Fibroblast of the aortic adventitia (primary cell): ENCODE measurements at regions not wholly inside any gene's neighbourhood (a gene's known extent, or its start where the extent isn't known, plus 50 kb on each side); places are given as distances from the start of the nearest gene placed in this dataset.
"Not testable (repeated sequence)": the region's sequence is repeated elsewhere in the genome, so short reads cannot be mapped to it uniquely, and the experiment has no call there.

Source experiments
- DNase-seq: peaks from one replicate; pipeline ENCODE4 v3.0.0-alpha.2; 2010; ENCODE audit warnings: low read depth
- H3K4me3 ChIP-seq: 2 replicates; pipeline ENCODE4 v1.5.1; 2011; ENCODE audit warnings: low read depth, mild to moderate bottlenecking, control low read depth, low read length, moderate library complexity
- TF ChIP-seq, protein P1 (sequence below): IDR thresholded peaks from 2 replicates; pipeline ENCODE4 v1.5.1; 2011; ENCODE audit warnings: mild to moderate bottlenecking, low read length, control low read depth, inconsistent platforms; ENCODE audit not compliant: insufficient read depth

DNA sequence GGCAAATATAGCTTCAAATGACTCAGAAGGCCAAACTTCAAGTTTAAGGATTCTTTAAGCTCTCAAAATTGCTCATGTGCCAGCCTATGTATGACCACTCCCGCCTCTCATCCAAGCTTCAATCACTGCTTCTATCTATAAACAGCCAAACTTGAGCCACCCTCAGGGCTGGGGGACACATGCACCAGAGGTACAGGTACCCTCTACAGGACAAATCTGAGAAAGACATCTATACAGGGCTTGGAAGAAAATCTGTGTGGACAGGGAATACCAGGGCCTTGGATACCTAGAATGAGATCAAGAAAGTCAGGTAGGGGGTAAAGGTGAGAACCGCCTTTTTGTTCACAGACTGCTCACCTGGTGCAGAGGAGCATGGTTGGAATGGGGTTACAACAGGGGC is 217.9 kb downstream of the ATPSCKMT start:
- H3K4me3 ChIP-seq: no peak overlapping the region
- TF ChIP-seq, protein P1, sequence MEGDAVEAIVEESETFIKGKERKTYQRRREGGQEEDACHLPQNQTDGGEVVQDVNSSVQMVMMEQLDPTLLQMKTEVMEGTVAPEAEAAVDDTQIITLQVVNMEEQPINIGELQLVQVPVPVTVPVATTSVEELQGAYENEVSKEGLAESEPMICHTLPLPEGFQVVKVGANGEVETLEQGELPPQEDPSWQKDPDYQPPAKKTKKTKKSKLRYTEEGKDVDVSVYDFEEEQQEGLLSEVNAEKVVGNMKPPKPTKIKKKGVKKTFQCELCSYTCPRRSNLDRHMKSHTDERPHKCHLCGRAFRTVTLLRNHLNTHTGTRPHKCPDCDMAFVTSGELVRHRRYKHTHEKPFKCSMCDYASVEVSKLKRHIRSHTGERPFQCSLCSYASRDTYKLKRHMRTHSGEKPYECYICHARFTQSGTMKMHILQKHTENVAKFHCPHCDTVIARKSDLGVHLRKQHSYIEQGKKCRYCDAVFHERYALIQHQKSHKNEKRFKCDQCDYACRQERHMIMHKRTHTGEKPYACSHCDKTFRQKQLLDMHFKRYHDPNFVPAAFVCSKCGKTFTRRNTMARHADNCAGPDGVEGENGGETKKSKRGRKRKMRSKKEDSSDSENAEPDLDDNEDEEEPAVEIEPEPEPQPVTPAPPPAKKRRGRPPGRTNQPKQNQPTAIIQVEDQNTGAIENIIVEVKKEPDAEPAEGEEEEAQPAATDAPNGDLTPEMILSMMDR: no peak
- DNase-seq: no peak

DNA sequence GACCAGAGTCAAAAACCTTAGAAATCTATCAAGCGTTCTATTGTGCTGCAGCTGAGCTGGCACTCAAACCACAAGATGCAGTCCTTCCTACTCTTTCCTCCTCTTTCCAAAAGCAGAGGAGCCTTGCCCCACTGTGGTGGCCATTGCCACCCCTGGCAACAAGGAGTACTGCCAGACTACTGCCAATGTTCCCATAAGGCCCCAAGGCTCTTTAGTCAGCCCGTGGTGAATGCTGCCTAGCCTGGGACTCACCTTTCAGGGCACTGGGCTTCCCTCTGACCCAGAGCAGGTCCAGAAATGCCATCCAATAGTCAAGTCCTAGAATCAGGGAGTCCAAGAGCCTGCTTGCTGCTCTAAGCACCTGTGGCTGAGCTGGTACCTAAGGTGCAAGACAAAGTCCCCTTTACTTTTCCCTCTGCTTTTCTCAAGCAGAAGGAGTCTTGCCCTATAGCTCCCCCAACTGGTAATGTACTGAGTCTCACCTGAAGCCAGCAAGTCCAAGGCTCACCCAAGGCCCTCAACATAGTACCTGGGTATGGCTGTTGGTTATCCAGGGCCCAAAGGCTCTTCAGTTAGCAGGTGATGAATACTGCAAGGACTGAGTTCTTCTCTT is 219.4 kb downstream of the ATPSCKMT start:
- no peak overlapping the region for H3K4me3 ChIP-seq
- peak; percentile 64 for DNase-seq
- TF ChIP-seq, protein P1: peak; percentile 55

DNA sequence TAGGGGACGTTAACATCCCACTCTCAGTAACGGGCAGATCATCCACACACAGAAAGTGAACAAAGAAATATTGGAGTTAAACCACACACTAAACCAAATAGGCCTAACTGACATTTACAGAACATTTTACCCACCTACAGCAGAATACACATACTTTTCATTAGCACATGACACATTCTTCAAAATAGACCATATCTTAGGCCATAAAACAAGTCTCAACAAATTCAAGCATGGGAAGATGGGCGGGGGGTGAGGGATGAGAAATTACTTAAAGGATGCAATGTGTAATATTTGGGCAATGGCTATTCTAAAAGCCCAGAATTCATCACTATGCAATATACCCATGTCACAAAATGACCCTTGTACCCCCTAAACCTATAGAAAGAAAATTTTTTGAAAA is 226.2 kb downstream of the ATPSCKMT start:
- TF ChIP-seq, protein P1: no peak
- H3K4me3 ChIP-seq: no peak overlapping the region
- DNase-seq: no peak

DNA sequence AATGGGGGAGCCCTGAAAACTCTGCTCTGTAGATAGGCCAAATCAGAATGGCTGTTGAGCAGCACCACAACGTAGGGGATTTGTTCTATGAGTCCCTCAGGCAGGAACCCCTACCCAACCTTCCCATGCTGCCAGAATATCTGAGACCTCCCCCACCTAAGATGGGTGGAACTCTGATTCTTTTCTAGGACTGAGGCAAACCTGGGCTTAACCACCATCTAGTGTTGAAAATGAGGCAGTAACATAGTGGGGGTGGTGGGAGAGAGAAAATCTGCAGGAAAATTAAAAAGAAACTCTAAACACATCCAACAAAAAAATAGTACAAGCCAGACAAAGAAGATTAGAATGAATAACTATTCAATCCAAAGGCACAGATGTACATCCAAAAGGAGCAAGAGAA is 228.4 kb downstream of the ATPSCKMT start:
- H3K4me3 ChIP-seq: no peak overlapping the region
- TF ChIP-seq, protein P1: peak; percentile 29
- DNase-seq: no peak

DNA sequence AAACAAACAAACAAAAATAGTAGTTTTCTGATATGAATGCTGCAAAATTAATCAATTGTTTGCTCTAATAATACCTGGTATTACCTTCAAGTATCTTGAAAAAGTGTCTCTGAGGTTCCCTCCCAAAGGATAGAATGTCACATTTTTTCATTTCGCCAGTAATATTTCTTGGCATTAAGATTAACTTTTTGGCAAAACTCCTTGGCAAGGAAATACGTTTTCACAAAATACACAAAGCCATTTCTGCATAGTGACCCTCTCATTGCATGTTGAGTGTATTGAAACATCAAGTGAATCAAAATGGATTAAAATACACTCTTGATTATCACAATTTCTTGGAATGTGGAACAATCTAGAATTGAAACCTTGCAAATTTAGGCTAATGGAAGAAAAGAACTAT is 230.5 kb downstream of the ATPSCKMT start:
- no peak overlapping the region for H3K4me3 ChIP-seq
- DNase-seq: peak; percentile 68
- TF ChIP-seq, protein P1: no peak

DNA sequence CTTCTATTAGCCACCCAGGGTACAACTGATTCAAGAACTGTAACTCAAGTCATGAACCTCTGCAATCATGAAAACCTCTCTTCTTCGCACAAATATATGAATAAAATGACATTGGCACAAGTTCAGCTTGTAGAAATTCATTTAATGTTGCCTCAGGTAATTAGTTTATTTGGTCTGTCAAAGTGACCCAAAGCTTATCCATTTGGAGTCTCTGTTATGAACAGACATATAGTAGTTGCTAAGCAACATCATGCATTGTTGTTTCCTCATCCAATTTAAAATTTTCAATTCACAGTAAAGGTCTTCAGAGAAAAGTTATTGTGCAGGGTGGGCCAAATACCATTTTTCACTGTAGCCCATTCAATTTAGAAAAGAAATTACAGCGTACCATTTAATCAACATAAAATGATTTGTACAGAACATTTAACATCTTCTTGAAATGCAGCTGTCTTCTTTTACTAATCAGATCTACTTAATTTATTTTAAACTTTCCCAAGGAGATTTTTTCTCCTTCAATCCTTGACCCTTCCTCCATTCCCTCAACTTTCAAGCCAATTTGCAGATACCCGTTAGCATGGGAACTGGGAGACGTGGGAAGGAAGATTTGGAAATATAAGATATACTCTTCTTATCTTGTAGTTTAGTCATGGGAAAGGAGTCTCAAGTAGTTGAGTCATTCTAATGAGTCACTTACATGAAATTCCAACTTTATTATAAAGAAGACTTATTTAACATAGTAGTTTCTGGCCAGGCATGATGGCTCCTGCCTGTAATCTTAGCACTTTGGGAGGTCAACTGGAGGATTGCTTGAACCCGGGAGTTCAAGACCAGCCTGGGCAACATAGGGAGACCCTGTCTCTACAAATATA is 231.3 kb downstream of the ATPSCKMT start:
- no peak overlapping the region for H3K4me3 ChIP-seq
- peak; percentile 95 for DNase-seq
- TF ChIP-seq, protein P1: no peak

DNA sequence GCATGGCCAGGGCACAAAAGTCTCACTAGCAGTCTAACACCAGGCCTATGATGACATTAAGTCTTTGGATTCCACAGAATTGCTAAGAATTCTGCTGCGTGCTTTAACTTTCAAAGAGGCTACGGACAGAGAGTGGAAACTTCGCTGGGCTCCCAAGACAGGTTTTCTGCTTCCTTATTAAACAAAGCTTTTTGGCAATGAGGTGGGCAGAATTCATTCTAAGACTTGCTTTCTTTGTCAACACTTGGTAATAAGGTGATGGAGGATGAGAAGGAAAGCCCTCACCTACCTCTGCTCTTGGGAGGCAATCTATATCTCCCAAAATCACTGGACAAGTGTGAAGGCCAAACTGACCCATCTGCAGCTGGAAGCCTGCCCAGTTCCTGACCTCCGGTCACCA is 231.9 kb downstream of the ATPSCKMT start:
- no peak for DNase-seq
- TF ChIP-seq, protein P1: no peak
- H3K4me3 ChIP-seq: no peak overlapping the region

DNA sequence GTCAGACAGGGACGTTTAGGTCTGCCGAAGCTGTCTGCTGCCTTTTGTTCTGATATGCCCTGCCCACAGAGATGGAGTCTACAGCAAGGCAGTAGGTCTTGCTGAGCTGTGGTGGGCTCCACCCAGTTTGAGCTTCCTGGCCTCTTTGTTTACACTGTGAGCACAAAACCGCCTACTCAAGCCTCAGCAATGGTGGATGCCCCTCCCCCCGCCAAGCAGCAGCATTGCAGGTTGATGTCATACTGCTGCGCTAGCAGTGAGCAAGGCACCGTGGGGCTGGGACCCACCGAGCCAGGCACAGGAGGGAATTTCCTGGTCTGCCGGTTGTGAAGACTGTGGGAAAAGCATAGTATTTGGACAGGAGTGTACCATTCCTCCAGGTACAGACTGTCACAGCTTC is 233.1 kb downstream of the ATPSCKMT start:
- H3K4me3 ChIP-seq, DNase-seq: not testable (repeated sequence)

DNA sequence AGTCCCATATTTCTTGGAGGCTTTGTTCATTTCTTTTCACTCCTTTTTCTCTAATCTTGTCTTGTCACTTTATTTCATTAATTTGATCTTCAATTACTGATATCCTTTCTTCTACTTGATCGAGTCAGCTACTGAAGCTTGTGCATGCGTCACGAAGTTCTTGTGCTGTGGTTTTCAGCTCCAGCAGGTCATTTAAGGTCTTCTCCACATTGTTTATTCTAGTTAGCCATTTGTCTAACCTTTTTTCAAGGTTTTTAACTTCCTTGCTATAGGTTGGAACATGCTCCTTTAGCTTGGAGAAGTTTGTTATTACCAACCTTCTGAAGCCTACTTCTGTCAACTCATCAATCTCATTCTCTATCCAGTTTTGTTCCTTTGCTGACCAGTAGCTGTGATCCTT is 234.0 kb downstream of the ATPSCKMT start:
- not testable (repeated sequence) for H3K4me3 ChIP-seq, DNase-seq
